ENCODE measurements at regions not wholly inside any gene's neighbourhood (a gene's known extent, or its start where the extent isn't known, plus 50 kb on each side); places are given as distances from the start of the nearest gene placed in this dataset.

- no peak for DNase-seq (ENCODE audit: low read depth in 4 of 4, low spot score in 3 of 4)
Measured at GRCh38 chr9:26205261-26205660, 527.0 kb upstream of the TUSC1 start.

DNA sequence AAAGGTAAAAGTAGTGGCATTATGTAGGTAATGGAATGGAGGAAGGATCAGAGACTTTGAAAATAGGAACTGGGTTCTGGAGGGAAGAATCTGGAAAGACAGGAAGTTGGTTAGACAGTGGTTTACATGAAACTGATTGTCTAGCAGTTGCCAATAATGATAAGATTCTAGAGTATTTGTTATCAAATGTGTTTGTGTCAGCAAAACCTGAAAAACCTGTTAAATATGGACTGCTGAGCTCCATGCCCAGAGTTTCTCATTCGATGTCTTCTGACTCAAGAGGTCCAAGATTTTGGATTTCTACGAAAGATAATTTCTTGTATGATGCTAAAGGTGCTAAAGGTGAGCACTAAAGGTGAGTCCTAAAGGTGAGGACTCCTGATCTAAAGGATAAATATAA, 515.0 kb upstream of the TUSC1 start:
- no peak for DNase-seq (ENCODE audit: low read depth in 4 of 4, low spot score in 3 of 4)

DNA sequence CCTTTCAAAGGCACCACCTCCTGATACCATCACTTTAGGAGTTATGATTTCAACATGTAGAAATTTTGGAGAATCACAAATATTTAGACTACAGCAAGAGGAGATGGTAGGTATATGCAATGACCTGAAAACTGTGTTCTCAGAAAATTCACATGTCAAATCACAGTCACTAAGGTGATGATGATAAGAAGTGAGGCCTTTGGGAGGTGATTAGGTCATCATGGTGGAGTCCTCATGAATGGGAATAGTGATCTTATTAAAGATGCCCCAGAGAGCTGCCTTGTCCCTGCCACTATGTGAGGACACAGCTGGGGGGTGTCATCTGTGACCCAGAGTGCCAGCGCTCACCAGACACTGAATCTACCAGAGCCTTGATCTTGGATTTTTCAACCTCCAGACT, 513.5 kb upstream of the TUSC1 start:
- no peak for DNase-seq (ENCODE audit: low read depth in 4 of 4, low spot score in 3 of 4)

DNA sequence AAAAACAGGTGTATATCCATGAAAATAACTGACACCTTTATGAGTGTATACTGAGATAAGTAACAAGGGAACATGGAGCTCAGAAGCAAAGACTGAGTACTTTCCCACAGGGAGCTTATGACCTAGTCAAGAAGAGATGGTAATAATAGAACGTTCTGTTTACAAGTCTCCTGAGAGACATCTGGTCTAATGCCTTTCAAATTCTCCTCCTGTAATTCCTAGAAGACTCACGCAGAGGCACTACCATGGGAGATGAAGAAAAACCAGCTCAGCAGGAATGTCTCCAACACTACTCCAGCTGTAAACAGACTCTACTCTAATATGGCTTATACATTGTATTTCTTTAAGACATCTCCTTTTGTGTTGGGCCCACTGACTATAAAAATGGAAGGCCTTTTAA, 503.6 kb upstream of the TUSC1 start:
- no peak for DNase-seq (ENCODE audit: low read depth in 4 of 4, low spot score in 3 of 4)

- DNase-seq (ENCODE audit: low read depth in 4 of 4, low spot score in 3 of 4), result no peak
Measured at GRCh38 chr9:26176628-26177027, 498.4 kb upstream of the TUSC1 start.

DNA sequence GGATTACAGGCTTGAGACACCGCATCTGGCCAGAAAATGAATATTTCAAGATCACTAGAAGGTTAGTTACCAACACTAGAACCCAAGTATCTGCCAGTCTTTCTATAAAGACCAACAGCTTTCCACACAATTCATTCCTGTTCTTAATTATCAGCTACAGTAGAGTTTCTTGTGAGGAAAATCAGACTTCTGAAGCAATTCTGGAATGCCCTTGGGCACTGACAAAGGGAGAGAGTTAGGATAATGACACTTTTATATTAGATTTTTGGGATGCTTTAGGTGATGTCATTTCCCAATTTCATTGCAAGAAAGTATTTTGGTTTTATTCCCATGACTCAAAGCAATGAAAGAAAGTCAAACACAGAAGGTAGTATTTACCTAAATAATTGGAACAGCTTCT, 497.0 kb upstream of the TUSC1 start:
- DNase-seq (ENCODE audit: low read depth in 4 of 4, low spot score in 3 of 4), result no peak

DNA sequence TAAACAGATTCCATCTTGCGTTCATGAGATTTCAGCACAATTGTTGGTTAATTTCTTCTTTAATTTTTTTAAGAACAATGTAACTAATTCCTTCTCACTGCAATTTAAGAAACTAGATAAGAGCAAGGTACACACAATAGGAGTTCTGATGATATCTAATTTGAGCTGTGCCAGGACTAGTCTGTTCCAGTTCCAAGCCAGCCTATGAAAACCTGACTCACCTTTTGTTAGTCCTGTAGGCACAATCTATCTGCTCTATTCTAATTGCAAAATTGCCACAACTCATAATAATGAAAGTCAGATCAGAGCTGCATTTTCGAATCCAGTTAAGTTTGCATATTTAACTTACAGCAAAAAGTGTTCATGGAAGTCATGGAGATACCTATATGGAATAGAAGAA, 494.1 kb upstream of the TUSC1 start:
- DNase-seq (ENCODE audit: low read depth in 4 of 4, low spot score in 3 of 4), result no peak

DNA sequence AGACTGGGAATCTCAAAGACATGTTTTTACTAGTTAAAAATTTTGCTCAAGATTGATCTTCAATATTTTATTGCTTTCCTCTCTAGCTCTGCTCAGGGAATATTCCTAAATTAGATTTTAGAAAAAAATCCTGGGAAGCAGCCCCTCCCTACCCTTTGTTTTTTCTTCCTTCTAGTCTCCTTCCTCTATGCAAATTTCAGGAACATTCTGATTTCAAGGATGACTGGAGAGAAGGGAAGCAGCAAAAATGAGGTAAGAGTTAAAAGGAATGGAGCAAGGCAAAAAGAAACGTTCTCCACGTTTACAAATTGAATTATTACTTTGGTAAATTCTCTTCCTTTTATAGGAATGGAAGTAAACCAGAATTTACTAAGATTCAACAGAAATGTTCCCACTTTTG, 493.4 kb upstream of the TUSC1 start:
- no peak for DNase-seq (ENCODE audit: low read depth in 4 of 4, low spot score in 3 of 4)

GRCh38 chr9:26170190-26170589, 491.9 kb upstream of the TUSC1 start:
- DNase-seq (ENCODE audit: low read depth in 4 of 4, low spot score in 3 of 4), result no peak

DNA sequence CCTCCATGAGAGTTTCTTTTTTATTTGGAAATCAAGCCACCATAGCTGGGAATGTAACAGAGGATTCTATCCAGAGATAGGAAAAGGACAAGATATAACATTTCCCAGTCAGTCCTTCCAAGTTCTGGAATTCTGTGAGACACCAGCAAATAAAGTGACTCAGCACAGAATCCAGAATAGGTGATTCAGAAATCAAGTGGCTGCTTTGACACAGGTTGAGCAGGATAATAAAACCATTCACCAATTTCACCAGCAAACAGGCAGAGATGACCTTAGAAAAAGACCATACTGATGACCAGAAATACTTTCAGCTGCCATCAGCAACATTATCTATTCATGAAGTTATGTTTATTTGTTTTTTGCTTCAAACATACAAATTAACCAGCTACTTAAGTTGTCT, 491.5 kb upstream of the TUSC1 start:
- DNase-seq (ENCODE audit: low read depth in 4 of 4, low spot score in 3 of 4), result no peak

DNA sequence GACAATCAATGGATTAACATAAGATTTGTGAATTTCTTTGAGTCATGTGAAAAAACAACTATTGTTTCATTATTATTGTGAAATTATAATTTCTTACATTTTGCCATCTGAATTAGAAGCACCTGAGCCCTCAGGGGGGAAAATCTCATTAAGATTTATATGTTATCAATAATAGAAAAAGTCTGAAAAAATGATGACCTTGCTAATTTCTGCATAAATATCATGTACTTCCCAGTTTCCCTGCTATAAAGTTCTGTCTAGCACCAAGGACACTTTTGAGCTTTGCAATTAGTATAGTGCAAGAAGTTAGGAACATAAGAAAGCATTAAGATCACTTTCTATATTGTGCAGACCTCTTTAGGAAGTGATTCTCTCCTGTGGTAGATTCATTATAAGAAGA, 488.3 kb upstream of the TUSC1 start:
- DNase-seq (ENCODE audit: low read depth in 4 of 4, low spot score in 3 of 4), result no peak

DNA sequence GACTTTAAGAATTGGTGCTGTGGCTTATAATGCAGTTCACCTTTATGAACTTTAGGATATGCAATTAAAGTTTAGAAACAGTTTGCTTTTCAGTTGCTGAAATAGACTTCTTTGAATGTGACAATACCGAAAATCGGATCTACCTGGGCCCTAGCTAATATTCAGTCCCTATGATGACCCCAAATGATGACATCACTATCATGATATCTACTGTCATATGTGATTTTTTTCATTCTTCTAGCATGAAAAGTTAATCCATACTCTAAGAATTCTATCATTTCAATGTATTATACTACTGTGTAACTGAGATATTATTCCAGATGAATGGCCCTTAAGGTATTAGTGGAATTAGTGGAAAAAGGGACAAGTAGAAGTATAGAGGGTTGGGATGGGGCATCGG, 487.2 kb upstream of the TUSC1 start:
- DNase-seq (ENCODE audit: low read depth in 4 of 4, low spot score in 3 of 4), result no peak

GRCh38 chr9:26163931-26164330, 485.7 kb upstream of the TUSC1 start:
- no peak for DNase-seq (ENCODE audit: low read depth in 4 of 4, low spot score in 3 of 4)

GRCh38 chr9:26159575-26160392, 481.5 kb upstream of the TUSC1 start:
- no peak for DNase-seq (ENCODE audit: low read depth in 4 of 4, low spot score in 3 of 4)

DNA sequence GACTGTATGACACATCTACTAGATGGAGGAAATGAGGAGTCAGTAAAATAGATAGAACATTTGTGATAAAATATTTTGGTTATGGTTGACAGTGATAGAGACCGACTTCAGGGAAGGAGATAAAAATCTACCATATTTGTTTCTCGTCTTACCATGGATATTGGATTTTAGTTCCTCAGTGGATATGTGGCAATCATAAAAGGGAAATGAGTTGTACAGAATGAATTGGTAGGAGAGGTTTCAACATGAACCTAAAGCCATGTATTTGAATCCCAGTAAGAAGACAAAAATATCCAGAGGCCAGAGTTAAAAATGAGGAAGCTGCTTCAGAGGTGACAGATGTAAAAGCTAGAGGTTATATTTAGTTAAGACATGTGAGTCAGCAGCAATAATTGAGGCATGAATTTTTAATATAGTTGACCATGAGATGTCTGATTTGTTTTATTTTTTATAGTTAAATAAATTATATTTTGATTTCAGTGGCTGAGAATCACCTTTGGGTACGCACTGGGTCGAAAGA, 480.4 kb upstream of the TUSC1 start:
- DNase-seq (ENCODE audit: low read depth in 4 of 4, low spot score in 3 of 4), result no peak

- no peak for DNase-seq (ENCODE audit: low read depth in 4 of 4, low spot score in 3 of 4)
Measured at GRCh38 chr9:26157411-26157810, 479.2 kb upstream of the TUSC1 start.

DNA sequence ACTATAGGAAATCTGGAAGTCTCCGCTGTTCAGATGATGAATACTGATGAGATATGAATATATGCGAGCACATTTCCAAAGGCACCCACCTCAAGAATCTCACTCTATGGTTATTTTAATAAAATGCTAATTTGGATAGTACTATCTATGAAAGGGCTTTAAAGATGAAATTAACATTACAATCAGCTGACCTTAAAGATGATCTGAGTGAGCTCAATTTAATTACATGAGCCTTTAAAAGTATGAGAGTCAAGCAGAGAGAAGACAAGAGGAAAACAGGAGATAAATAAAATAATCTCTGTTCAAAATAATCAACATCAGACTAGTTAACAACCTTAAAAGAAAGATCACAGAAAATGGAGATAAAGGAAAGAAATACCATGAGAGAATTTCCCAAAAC, 474.1 kb upstream of the TUSC1 start:
- no peak for DNase-seq (ENCODE audit: low read depth in 4 of 4, low spot score in 3 of 4)

- DNase-seq (ENCODE audit: low read depth in 4 of 4, low spot score in 3 of 4), result no peak
Measured at GRCh38 chr9:26148128-26148527, 469.9 kb upstream of the TUSC1 start.

- DNase-seq (ENCODE audit: low read depth in 4 of 4, low spot score in 3 of 4), result no peak
Measured at GRCh38 chr9:26145938-26146337, 467.7 kb upstream of the TUSC1 start.

GRCh38 chr9:26142631-26143030, 464.4 kb upstream of the TUSC1 start:
- DNase-seq (ENCODE audit: low read depth in 4 of 4, low spot score in 3 of 4), result no peak

GRCh38 chr9:26142201-26142600, 464.0 kb upstream of the TUSC1 start:
- no peak for DNase-seq (ENCODE audit: low read depth in 4 of 4, low spot score in 3 of 4)

- DNase-seq (ENCODE audit: low read depth in 4 of 4, low spot score in 3 of 4), result no peak
Measured at GRCh38 chr9:26133537-26133936, 455.3 kb upstream of the TUSC1 start.
